ENCODE measurements at regions not wholly inside any gene's neighbourhood (a gene's known extent, or its start where the extent isn't known, plus 50 kb on each side); places are given as distances from the start of the nearest gene placed in this dataset.

- TF ChIP-seq EP300 (IDR thresholded peaks at IDR 0.05) (no peak), NFE2L2 (conservative IDR thresholded peaks at IDR 0.05; ENCODE audit: low read length) (no peak), BHLHE40 (IDR thresholded peaks at IDR 0.05; ENCODE audit: low read depth, low read length) (no peak), JUN (IDR thresholded peaks at IDR 0.05) (no peak), HMGXB4 (CRISPR knock-in tag; IDR thresholded peaks at IDR 0.05; ENCODE audit: borderline replicate concordance) (no peak), RNF2 (IDR thresholded peaks at IDR 0.05; ENCODE audit: borderline replicate concordance, low read depth) (no peak), RAD21 (conservative IDR thresholded peaks at IDR 0.05 in 1 of 2, IDR thresholded peaks at IDR 0.05 in 1 of 2) (no peak), PBX3 (IDR thresholded peaks at IDR 0.05) (no peak), GATA3 (IDR thresholded peaks at IDR 0.05; ENCODE audit: borderline replicate concordance) (no peak), MAZ (IDR thresholded peaks at IDR 0.05; ENCODE audit: borderline replicate concordance, low read depth, low read length) (no peak), MYC (IDR thresholded peaks at IDR 0.05; ENCODE audit: borderline replicate concordance, low read length) (no peak), REST (IDR thresholded peaks at IDR 0.05) (no peak), ZSCAN20 (CRISPR knock-in tag; IDR thresholded peaks at IDR 0.05) (no peak), HDAC2 (IDR thresholded peaks at IDR 0.05) (no peak), KDM1A (IDR thresholded peaks at IDR 0.05; ENCODE audit: low read depth) (no peak), CEBPB (IDR thresholded peaks at IDR 0.05) (no peak), ZC3H11A (IDR thresholded peaks at IDR 0.05) (no peak), CBX8 (IDR thresholded peaks at IDR 0.05) (no peak)
- H3K27ac ChIP-seq = no peak overlapping the region
- no peaks in the 10 kb centered on the region for H3K4me1 ChIP-seq
- WGBS (ENCODE audit: missing lambda C conversion rate) = 0% methylated on average over 1 of the region's 1 CpG
- POLR2A ChIA-PET = no interaction called here
- no peak for ATAC-seq
- CTCF ChIA-PET = no interaction called here
- H3K4me3 ChIP-seq = no peak overlapping the region
- no peak for DNase-seq (ENCODE audit: low read depth in 1 of 2, low spot score in 1 of 2)
- no peaks in the 10 kb centered on the region for H3K9me3 ChIP-seq
- no peak for FAIRE-seq
- H3K4me2 ChIP-seq = no peak overlapping the region
Observed at GRCh38 chr3:55205990-55206389, 278.1 kb upstream of the LRTM1 start.

- Histone ChIP-seq H3K4me2 (no peak overlapping the region), H3K4me3 (no peak overlapping the region), H3K9me3 (no peaks in the 10 kb centered on the region), H3K4me1 (no peaks in the 10 kb centered on the region), H3K27ac (no peak overlapping the region)
- DNase-seq (ENCODE audit: low read depth in 1 of 2, low spot score in 1 of 2) = no peak
- FAIRE-seq = no peak
- CTCF ChIA-PET = no interaction called here
- POLR2A ChIA-PET = no interaction called here
- 0% methylated on average over 1 of the region's 1 CpG for WGBS (ENCODE audit: missing lambda C conversion rate)
- TF ChIP-seq EHMT2 (IDR thresholded peaks at IDR 0.05; ENCODE audit: low read depth) = no peak
- TF ChIP-seq ELK1 (IDR thresholded peaks at IDR 0.05; ENCODE audit: low read depth, low read length) = no peak
- TF ChIP-seq JUN (IDR thresholded peaks at IDR 0.05) = no peak
- TF ChIP-seq SMC3 (IDR thresholded peaks at IDR 0.05) = no peak
- no peak for TF ChIP-seq SREBF2 (IDR thresholded peaks at IDR 0.05)
- TF ChIP-seq KDM5A (IDR thresholded peaks at IDR 0.05) = no peak
- no peak for TF ChIP-seq ATOH8 (CRISPR knock-in tag; IDR thresholded peaks at IDR 0.05; ENCODE audit: low read depth)
- TF ChIP-seq HOXB13 (CRISPR knock-in tag; IDR thresholded peaks at IDR 0.05; ENCODE audit: low read depth) = no peak
- no peak for TF ChIP-seq PBX3 (IDR thresholded peaks at IDR 0.05)
- TF ChIP-seq HDAC2 (IDR thresholded peaks at IDR 0.05) = no peak
- ATAC-seq = no peak
Observed at GRCh38 chr3:55204417-55204816, 276.6 kb upstream of the LRTM1 start.
